ENCODE measurements at regions not wholly inside any gene's neighbourhood (a gene's known extent, or its start where the extent isn't known, plus 50 kb on each side); places are given as distances from the start of the nearest gene placed in this dataset.
"Not testable (repeated sequence)": the region's sequence is repeated elsewhere in the genome, so short reads cannot be mapped to it uniquely, and the experiment has no call there.

DNA sequence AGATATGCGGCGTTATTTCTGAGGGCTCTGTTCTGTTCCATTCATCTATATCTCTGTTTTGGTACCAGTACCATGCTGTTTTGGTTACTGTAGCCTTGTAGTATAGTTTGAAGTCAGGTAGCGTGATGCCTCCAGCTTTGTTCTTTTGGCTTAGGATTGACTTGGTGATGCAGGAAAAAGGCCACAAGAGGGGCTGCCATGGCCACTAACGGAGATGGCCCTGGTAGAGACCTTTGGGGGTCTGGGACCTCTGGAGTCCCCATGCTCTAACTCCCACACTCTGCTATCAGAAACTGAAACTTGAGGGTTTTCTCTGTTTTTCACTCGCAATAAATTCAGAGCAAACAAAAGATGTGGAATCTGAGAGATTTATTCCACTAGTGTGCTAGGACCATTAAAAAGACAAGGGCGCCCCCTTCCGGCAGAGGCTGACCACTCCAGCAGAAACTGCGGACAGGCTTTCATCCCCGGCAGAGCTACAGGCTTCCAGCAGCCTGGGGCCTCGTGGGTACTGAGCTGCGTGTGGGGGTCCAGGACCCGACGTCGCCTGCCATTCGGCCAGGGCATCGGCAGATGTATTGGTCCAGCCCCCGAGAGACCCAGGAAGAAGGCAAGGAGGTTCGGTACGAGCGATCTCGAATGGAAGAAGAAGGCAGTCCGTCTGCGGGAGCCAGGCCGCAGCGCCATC is 775.1 kb downstream of the EPHA7 start:
- DNase-seq (ENCODE audit: low read depth, low spot score); H3K36me3 ChIP-seq (ENCODE audit: control insufficient read depth in 2 of 2, extremely low read depth in 1 of 2, insufficient read depth in 2 of 2, low read length in 2 of 2); H3K9ac ChIP-seq (ENCODE audit: control insufficient read depth, extremely low read depth, insufficient read depth, low read length); H3K9me1 ChIP-seq (ENCODE audit: control insufficient read depth, extremely low read depth, insufficient read depth, low read length); H4K20me1 ChIP-seq (ENCODE audit: control insufficient read depth, extremely low read depth, insufficient read depth, low read length); H3K27ac ChIP-seq (ENCODE audit: control insufficient read depth, insufficient read depth, low read length); H3K79me2 ChIP-seq (ENCODE audit: control insufficient read depth, insufficient read depth, low read length); H2AFZ ChIP-seq (ENCODE audit: control insufficient read depth, low read length); FAIRE-seq; dilution Hi-C loops (cut with MboI; ENCODE audit: extremely low pct_ligation_motif_present, low sequenced_read_pairs); H3K4me2 ChIP-seq (ENCODE audit: control insufficient read depth, extremely low read depth, insufficient read depth, low read depth, low read length); H3K27me3 ChIP-seq (ENCODE audit: control insufficient read depth, extremely low read depth, insufficient read depth, low read length); H3K9me3 ChIP-seq (ENCODE audit: control insufficient read depth, low read depth, low read length); H3K4me1 ChIP-seq (ENCODE audit: control insufficient read depth, extremely low read depth, insufficient read depth, low read length); H3K4me3 ChIP-seq (ENCODE audit: control insufficient read depth in 2 of 3, extremely low read depth in 1 of 3, insufficient read depth in 2 of 3, low read depth in 1 of 3, low read length in 3 of 3): not testable (repeated sequence)
- TF ChIP-seq, protein P1, sequence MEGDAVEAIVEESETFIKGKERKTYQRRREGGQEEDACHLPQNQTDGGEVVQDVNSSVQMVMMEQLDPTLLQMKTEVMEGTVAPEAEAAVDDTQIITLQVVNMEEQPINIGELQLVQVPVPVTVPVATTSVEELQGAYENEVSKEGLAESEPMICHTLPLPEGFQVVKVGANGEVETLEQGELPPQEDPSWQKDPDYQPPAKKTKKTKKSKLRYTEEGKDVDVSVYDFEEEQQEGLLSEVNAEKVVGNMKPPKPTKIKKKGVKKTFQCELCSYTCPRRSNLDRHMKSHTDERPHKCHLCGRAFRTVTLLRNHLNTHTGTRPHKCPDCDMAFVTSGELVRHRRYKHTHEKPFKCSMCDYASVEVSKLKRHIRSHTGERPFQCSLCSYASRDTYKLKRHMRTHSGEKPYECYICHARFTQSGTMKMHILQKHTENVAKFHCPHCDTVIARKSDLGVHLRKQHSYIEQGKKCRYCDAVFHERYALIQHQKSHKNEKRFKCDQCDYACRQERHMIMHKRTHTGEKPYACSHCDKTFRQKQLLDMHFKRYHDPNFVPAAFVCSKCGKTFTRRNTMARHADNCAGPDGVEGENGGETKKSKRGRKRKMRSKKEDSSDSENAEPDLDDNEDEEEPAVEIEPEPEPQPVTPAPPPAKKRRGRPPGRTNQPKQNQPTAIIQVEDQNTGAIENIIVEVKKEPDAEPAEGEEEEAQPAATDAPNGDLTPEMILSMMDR (optimal IDR thresholded peaks at IDR 0.05 in 1 of 3, IDR thresholded peaks at IDR 0.05 in 1 of 3, conservative IDR thresholded peaks at IDR 0.05 in 1 of 3; ENCODE audit: extremely low read depth in 1 of 3, insufficient read depth in 2 of 3, low read length in 3 of 3), result peak in 2 of 3 experiments; percentile 3 to 23

DNA sequence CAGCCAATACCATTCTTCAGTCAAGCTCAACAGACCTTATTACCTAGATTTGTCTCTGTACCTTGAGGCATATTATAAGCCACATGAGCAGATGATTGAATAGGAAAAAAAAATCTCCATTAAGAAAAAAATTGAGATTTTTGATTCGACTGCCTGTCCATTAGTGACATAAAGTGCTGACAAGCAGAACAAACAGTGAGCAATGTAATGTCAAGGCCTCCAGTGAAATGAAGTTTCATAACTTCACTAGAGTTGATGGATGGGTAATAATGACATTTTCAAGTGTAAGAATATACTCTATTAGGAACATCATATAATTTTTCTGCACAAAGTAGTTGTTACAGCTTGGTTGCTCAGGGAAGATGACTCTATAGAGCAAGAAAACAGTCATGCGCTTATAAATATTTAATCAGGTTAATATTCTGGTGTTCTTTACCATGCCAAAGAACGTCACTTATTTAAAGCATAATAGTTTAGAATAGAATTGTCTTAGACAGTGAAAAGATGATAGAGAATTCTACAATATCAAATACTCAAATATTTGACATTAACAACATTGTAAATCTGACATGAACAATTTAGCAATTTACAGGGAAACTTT is 783.7 kb downstream of the EPHA7 start:
- Histone ChIP-seq H3K9me1 (ENCODE audit: control insufficient read depth, extremely low read depth, insufficient read depth, low read length) (no peaks in the 10 kb centered on the region), H3K9ac (ENCODE audit: control insufficient read depth, extremely low read depth, insufficient read depth, low read length) (no peak overlapping the region), H3K4me3 (ENCODE audit: control insufficient read depth in 2 of 3, extremely low read depth in 1 of 3, insufficient read depth in 2 of 3, low read depth in 1 of 3, low read length in 3 of 3) (no peak overlapping the region), H3K36me3 (ENCODE audit: control insufficient read depth in 2 of 2, extremely low read depth in 1 of 2, insufficient read depth in 2 of 2, low read length in 2 of 2) (no peaks in the 10 kb centered on the region), H3K27me3 (ENCODE audit: control insufficient read depth, extremely low read depth, insufficient read depth, low read length) (no peaks in the 10 kb centered on the region), H3K4me2 (ENCODE audit: control insufficient read depth, extremely low read depth, insufficient read depth, low read depth, low read length) (no peak overlapping the region), H3K27ac (ENCODE audit: control insufficient read depth, insufficient read depth, low read length) (no peak overlapping the region), H2AFZ (ENCODE audit: control insufficient read depth, low read length) (no peak overlapping the region), H3K79me2 (ENCODE audit: control insufficient read depth, insufficient read depth, low read length) (no peaks in the 10 kb centered on the region), H3K4me1 (ENCODE audit: control insufficient read depth, extremely low read depth, insufficient read depth, low read length) (no peaks in the 10 kb centered on the region), H4K20me1 (ENCODE audit: control insufficient read depth, extremely low read depth, insufficient read depth, low read length) (no peaks in the 10 kb centered on the region), H3K9me3 (ENCODE audit: control insufficient read depth, low read depth, low read length) (no peaks in the 10 kb centered on the region)
- FAIRE-seq (no peak), DNase-seq (ENCODE audit: low read depth, low spot score) (no peak)
- no peak for TF ChIP-seq EZH2 (IDR thresholded peaks at IDR 0.05; ENCODE audit: low read length)
- TF ChIP-seq, protein P1 (optimal IDR thresholded peaks at IDR 0.05 in 1 of 3, IDR thresholded peaks at IDR 0.05 in 1 of 3, conservative IDR thresholded peaks at IDR 0.05 in 1 of 3; ENCODE audit: extremely low read depth in 1 of 3, insufficient read depth in 2 of 3, low read length in 3 of 3), result no peak
- dilution Hi-C loops (cut with MboI; ENCODE audit: extremely low pct_ligation_motif_present, low sequenced_read_pairs), result no loop called here

All from keratinocyte (primary cell).